ENCODE measurements at regions not wholly inside any gene's neighbourhood (a gene's known extent, or its start where the extent isn't known, plus 50 kb on each side); places are given as distances from the start of the nearest gene placed in this dataset.

DNA sequence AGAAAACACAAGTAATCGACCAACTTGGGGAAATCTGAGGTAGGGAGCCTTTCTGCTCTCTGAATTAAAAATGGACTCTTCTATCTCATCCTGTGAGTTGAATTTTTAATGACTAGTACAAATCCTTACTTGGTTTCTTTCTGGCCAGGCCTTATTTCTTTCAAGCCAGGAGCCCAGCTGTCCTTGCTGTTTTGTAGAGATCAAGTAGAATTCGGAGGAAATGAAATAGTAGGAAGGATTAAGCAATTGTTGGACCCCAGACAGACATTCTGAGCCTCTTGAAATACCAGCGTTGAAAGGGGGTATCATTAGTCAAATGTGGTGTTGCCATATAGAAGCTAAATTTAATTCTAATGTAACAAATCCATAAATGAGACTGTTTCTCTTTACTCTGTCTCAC, 53.7 kb upstream of the SMIM15 start:
- TF ChIP-seq TAF1 (IDR thresholded peaks at IDR 0.05; ENCODE audit: borderline replicate concordance, low read depth, low read length): no peak
- no peak for TF ChIP-seq POLR2A (IDR thresholded peaks at IDR 0.05; ENCODE audit: low read depth, low read length)
- no peak for TF ChIP-seq POLR2AphosphoS5 (IDR thresholded peaks at IDR 0.05; ENCODE audit: low read depth, low read length)

All from GM12892 (cell line).